ENCODE measurements at regions not wholly inside any gene's neighbourhood (a gene's known extent, or its start where the extent isn't known, plus 50 kb on each side); places are given as distances from the start of the nearest gene placed in this dataset.

- TF ChIP-seq CSRNP3 (CRISPR knock-in tag; IDR thresholded peaks at IDR 0.05) (no peak), BACH2 (CRISPR knock-in tag; IDR thresholded peaks at IDR 0.05; ENCODE audit: borderline replicate concordance) (no peak), ZC3H10 (CRISPR knock-in tag; IDR thresholded peaks at IDR 0.05) (no peak)
Observed at GRCh38 chr7:118794419-118794818, 569.9 kb downstream of the ANKRD7 start (continued).

- no peak for ATAC-seq
Observed at GRCh38 chr7:118801366-118801765, 576.9 kb downstream of the ANKRD7 start.

GRCh38 chr7:118802726-118803125 is 578.2 kb downstream of the ANKRD7 start:
- no peak for TF ChIP-seq CREB5 (CRISPR knock-in tag; IDR thresholded peaks at IDR 0.05; ENCODE audit: low read depth)
- no peak for TF ChIP-seq CSRNP3 (CRISPR knock-in tag; IDR thresholded peaks at IDR 0.05)
- no peak for TF ChIP-seq PPARA (CRISPR knock-in tag; IDR thresholded peaks at IDR 0.05; ENCODE audit: borderline replicate concordance)
- no peak for TF ChIP-seq ZNF8 (CRISPR knock-in tag; IDR thresholded peaks at IDR 0.05)
- TF ChIP-seq GLIS3 (CRISPR knock-in tag; IDR thresholded peaks at IDR 0.05): no peak
- TF ChIP-seq ARNTL (CRISPR knock-in tag; IDR thresholded peaks at IDR 0.05; ENCODE audit: borderline replicate concordance, low read depth): no peak
- TF ChIP-seq POU6F1 (CRISPR knock-in tag; IDR thresholded peaks at IDR 0.05; ENCODE audit: borderline replicate concordance, low read depth): no peak
- no peak for TF ChIP-seq TOX (CRISPR knock-in tag; IDR thresholded peaks at IDR 0.05; ENCODE audit: borderline replicate concordance)
- no peak for TF ChIP-seq ZFP3 (CRISPR knock-in tag; IDR thresholded peaks at IDR 0.05)

More at GRCh38 chr7:118801366-118801765, 576.9 kb downstream of the ANKRD7 start:
- TF ChIP-seq TOX (CRISPR knock-in tag; IDR thresholded peaks at IDR 0.05; ENCODE audit: borderline replicate concordance): no peak
- TF ChIP-seq ZNF8 (CRISPR knock-in tag; IDR thresholded peaks at IDR 0.05): peak; percentile 92

GRCh38 chr7:118826246-118826645 is 601.7 kb downstream of the ANKRD7 start:
- no peak; the same call in 2 of the 3 replicates for ATAC-seq

More at GRCh38 chr7:118802726-118803125, 578.2 kb downstream of the ANKRD7 start:
- no peak for ATAC-seq

GRCh38 chr7:118836933-118837332 is 612.4 kb downstream of the ANKRD7 start:
- no peak for ATAC-seq
- TF ChIP-seq RARB (CRISPR knock-in tag; IDR thresholded peaks at IDR 0.05): no peak
- no peak for TF ChIP-seq ZNF8 (CRISPR knock-in tag; IDR thresholded peaks at IDR 0.05)
- TF ChIP-seq ZC3H10 (CRISPR knock-in tag; IDR thresholded peaks at IDR 0.05): no peak
- no peak for TF ChIP-seq TSHZ2 (CRISPR knock-in tag; IDR thresholded peaks at IDR 0.05)
- no peak for TF ChIP-seq ESRRG (CRISPR knock-in tag; IDR thresholded peaks at IDR 0.05)
- TF ChIP-seq CREB5 (CRISPR knock-in tag; IDR thresholded peaks at IDR 0.05; ENCODE audit: low read depth): no peak

More at GRCh38 chr7:118826246-118826645, 601.7 kb downstream of the ANKRD7 start:
- TF ChIP-seq ZC3H10 (CRISPR knock-in tag; IDR thresholded peaks at IDR 0.05): no peak
- peak; percentile 95 for TF ChIP-seq TCF4 (CRISPR knock-in tag; IDR thresholded peaks at IDR 0.05; ENCODE audit: borderline replicate concordance)
- no peak for TF ChIP-seq ZNF70 (CRISPR knock-in tag; IDR thresholded peaks at IDR 0.05)
- TF ChIP-seq TSHZ2 (CRISPR knock-in tag; IDR thresholded peaks at IDR 0.05): peak; percentile 95

All from SK-N-SH treated with all-trans-retinoic acid at 6 μM for 48 hours (cell line).